ENCODE measurements at regions not wholly inside any gene's neighbourhood (a gene's known extent, or its start where the extent isn't known, plus 50 kb on each side); places are given as distances from the start of the nearest gene placed in this dataset.

DNA sequence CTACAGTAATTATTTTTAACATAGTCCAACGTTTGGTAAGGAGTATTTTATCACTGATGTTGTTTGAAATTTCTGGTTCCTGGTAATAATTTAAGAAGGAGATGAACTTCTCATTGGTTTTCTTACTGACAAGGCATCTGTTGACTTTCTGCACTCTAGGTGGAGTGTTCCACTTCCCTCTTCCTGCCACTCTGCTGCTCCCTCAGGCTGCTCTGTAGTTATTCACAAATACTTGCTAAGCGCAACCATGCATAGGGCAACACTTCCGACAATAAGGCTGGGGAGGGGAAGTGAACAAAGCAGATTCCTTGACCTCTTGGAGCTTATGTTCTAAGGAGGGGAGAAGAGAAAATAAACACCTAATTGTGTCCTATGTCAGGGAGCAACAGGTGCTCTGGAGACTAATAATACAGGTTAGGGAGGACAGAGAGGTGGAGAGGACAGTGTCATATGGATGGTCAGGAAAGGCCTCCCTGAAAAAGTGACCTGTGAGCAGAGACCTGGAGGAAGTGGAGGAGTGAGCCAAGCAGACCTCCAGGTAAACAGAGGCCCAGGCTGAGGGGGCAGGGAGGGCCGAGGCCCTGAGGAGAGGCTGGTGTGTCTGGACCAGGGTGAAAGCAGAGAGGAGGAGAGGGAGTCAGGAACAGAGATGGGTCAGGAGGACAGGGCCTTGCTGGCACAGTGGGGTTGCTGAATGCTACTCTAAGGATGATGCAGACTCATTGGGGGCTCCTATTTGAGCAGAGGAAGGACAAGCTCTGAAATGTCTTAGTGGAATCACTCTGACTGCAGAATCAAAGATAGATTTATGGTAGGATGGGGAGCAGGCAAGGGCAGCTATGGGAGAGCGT is 134.8 kb upstream of the SLC24A3 start:
- DNase-seq (ENCODE audit: low read depth), result no peak

DNA sequence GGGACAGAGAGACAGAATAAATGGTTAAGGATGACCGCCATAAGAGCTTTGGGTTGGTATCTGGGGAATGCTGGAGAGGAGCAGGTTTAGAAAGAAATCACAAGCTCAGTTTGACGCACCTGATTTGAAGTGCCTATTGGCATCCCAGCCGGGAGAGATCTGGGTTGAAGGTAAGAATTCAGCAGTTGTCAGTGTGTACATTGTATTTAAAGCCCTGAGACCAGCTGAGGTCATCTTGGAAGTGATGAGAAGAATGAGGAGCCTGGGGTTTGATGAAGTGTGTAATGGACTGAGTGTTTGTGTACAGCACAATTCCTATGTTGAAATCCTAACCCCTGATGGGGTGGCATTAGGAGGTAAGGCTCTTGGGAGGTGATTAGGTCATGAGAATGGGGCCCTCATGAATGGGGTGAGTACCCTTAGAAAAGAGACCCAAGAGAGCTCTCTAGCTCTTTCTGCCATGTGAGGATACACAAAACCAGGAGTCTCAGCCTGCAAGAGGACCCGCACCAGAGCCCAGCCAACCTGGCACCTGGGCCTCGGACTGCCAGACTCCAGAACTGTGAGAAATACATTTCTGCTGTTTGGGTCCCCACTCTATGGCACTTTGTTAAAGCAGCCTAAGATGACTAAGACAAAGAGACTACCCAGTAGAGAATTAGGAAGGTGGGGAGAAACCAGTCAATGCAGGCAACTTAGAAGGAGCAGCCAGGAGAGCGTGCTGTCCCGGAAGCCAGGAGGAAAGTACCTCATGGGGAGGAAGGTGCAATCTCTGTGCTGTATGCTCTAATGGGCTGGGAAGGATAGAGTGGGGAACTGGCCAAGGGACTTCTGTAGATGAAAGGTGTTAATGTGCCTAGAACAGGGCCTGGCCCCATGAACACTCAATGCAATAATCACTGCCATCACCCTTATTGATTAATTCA is 133.7 kb upstream of the SLC24A3 start:
- DNase-seq (ENCODE audit: low read depth), result no peak

DNA sequence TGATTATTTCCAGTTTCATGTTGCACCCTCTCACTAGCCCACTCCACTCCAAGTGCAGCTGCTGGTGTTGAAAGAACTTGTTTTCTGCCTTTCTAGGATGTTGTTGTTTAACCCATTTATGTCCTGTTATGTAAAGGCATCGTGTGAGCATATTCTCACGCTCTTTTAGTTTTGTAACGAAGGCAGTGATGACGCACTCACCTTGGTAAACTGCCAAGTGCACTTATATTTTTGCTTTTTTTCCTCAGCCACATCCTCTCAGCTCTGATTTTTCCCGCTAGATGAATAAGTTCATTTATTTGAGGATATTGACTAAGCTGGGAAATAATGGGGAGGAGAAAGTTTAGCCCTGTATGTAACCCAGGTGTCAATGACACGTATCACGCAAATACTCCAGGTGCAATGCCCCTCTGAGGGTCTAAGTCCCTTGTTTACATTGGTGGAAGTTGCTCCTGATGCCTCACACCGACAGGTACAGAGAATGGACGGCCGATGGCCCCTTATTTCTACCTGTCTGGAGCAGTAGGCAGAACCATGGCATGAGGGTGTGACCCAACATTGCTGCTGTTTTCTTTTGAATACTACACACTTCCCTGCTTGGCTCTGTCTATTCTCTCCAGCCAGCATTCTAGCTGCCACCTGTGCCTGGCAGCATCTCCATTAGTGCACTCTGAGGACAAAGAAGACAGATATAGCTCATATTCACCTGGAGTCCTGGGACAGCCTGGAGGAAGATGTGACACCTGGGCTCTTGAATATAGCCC is 132.7 kb upstream of the SLC24A3 start:
- no peak for DNase-seq (ENCODE audit: low read depth)

DNA sequence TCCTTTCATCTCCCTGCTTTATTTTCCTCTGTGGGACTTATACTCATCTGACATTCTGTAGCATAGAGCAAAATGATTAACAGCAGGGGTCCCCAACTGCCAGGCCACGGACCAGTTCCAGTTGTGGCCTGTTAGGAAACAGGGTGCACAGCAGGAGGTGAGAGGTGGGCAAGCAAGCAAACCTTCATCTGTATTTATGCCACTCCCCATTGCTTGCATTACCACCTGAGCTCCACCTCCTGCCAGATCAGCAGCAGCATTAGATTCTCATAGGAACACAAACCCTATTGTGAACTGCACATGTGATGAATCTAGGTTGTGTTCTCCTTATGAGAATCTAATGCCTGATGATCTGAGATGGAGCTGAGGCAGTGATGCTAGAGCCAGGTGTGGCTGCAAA is 130.5 kb upstream of the SLC24A3 start:
- no peak for DNase-seq (ENCODE audit: low read depth)

DNA sequence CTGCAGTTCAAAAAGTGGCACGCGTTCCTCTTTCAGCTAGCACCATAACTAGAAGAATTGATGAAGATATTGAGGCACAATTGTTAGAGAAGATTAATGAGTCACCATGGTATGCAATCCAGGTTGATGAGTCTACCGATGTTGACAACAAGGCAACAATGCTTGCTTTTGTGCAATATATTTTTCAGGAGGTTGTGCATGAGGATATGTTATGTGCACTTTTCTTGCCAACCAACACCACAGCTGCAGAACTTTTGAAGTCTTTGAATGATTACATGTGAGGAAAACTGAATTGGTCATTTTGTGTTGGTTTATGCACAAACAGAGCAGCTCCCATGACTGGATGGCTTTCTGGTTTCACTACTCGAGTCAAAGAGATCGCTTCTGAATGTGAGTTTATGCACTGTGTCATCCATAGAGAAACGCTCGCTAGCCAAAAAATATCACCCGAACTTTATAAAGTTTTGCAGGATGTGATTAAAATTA is 129.3 kb upstream of the SLC24A3 start:
- DNase-seq (ENCODE audit: low read depth), result no peak

DNA sequence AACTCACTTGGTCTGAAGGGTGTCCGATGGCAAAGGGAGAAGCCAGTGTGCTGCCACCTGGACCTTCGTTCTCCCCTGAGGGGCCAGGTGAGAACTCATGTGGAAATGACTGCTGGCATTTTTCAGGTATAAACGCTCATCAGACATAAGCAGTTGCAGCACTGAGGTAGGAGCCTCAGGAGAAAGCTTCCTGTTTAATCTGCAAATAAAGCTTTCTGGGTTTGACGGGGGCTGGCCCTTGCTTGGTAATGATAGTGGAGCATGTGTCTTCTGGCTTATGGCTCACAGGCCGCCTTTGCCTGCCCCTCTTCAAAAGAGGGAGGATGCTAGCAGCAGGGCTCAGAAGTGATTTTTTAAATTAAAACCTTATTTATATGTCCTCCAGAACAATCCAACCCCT is 122.1 kb upstream of the SLC24A3 start:
- DNase-seq (ENCODE audit: low read depth), result no peak

DNA sequence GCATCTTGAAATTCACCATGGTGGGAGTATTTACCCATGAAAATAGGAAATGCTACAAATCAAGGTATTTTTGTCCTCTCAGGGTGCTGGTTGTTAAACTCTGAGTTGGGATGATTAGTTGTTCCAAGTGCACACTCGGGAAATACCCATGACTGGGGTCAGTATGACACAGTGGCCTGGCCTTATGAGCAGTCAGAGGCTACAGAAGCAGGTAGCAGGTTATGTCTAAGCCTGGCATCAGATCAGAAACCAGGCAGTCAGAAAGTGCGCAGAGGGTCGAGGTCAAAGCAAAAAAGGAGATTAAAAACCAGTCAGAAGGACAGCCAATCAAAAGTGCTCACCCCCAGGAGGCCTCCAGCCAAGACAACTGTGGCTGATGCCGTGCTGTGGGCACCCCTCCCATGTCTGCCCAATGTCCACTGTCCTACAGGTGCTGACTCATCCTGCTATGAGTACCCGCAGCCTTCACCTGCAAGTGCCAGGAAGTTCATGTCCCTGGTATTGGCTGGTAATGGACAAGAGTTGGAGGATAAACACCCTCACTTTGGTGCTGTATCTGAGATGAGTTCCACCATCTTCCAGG is 117.4 kb upstream of the SLC24A3 start:
- no peak for DNase-seq (ENCODE audit: low read depth)

DNA sequence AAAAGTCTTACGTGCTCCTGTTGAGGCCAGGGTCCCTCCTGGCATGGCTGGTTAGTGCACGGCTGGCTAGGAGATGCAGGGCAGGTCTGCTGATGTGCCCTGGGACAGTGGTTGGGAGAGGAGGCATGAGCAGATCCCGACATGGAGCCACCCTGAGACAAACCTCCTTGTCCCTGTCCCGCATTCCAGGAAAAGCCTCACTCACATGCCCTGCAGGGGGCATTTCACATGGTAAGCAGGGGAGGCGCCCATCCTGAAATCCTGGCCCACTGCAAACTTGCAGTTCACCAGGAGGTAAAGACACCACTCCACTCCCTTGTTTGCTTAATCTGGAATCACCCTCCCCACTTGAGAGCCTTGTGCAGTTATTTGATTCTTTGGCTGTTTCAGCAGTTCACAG is 116.7 kb upstream of the SLC24A3 start:
- no peak for DNase-seq (ENCODE audit: low read depth)

DNA sequence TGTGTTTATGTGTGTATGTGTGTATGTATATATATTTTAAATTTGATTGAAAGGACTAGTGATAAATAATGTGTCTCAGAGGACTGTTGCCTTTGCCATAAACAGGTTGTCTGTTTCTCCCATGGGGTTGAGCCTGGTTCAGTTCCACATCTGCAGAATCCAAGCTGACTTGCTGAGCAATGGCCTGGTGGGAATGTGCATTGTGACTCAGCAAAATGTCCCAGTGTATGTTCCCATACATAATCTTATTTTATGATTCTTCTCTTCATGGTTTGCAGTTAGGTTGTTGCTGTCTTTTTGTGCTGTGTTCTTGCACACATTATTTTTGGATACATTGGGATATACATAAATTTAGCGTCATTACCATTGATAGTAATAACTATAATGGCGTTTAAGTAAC is 115.6 kb upstream of the SLC24A3 start:
- DNase-seq (ENCODE audit: low read depth), result no peak

DNA sequence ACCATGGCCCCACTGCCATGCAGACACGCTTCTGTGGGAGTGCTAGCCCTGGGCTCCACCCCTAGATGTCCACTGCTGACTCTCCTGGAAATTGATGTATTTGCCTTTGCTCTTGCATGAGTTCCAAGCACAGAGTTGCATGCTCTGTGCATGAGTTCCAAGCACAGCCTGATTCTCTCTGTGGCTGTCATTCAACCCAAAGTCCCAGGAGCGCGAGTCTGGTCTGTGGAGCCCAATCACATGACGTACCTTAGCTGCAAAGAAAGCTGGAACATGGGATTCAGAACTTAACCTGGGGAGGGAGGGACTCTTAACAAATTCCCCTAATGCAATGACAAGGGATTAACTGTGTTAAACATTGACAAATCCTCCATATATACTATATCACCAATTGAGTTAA is 114.3 kb upstream of the SLC24A3 start:
- no peak for DNase-seq (ENCODE audit: low read depth)

DNA sequence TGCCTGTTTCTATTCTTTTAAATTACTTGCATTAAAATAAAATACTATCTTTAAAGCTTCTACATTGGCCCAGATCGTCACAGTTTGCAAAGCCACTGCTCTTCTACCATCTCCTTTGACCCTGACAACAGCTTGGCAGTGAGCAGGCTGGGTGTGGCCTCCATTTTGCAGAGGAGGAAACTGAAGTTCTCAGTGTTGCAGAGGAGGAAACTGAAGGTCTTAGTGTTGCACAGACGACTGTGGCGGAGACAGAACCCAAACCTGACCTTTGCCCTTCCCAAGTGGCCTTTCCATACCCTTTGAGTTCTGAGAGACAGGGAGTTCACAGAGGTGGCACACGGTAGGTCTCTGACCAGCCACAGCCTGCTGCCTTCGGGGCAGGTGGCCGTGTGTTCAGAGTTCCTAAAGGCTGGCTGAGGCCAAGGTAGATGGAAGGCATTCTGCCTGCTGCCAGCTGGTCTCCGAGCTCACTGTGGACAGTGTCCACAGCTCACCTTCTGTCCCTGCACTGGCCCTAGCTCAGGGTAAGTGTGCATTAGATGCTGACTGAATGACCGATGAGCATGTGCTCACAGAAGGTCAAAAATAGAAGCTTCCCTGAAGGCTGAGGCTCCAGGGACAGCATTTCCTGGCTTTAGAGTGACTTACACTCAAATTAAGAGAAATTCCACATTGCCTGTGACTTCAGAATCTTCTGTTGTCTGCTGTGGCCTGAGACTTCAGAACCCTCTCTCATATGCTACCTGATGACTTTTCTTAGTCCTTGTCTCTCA is 113.5 kb upstream of the SLC24A3 start:
- DNase-seq (ENCODE audit: low read depth), result no peak

DNA sequence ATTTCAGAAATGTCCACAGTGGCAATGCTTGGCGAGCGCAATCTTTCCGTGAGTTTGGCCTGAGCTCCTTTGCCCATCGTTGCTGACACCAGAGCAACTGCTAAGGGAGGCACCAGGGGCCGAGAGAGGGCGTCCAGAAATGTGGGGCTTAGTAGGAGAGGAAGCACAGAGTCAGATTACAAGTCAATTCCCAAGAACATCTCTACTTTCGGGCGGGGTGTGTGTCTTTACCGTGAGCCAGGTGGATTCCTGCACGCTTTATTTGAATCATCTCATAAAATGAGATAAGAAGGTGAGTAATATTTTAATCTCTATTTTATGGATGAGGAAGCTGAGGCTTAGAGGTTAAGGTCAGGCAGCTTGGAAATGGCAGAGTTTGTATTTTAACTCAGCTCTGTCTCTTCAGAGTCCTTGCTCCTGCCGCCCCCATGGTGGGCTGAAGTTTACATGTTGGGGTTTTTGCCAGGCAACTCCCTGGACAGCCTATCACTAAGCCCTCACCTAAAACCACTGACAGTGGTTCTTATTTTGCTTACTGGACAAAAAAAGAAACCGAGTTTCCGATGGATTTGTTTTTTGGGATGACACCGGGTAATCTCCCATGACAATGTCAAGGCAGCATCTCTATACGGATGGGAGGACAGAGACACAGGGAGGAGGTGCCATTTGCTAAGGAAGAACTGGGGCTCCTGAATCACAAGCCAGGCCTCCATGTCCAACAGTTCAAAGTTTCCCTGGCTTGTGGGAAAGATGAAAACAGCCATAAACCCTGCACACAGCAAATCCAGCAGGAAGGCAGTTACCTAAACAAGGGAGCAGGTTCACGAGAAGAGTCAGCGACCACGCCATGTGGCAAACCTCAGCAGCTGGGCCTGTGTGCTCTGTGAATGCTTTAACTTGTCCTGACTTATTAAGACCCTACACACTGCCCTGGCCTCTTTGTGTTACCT is 112.6 kb upstream of the SLC24A3 start:
- DNase-seq (ENCODE audit: low read depth), result no peak

DNA sequence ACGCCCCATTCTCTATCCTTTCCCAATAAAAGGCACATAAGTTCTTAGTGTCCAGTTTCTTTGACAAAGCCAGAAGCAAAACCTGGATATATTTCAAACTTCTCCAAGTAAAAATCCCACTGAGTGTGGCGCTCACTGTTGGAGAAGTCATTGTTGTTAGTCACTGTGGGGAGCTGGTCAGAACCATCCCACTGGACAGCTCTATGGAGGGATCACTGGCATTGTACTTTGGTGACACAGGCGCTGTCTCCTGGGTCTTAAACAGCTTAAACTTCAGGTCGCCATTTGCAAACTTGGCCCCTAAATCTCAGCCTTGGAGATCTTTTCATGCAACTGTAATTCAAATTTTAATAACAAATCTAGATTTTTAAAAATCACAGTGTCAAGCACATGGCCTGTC is 111.5 kb upstream of the SLC24A3 start:
- no peak for DNase-seq (ENCODE audit: low read depth)

DNA sequence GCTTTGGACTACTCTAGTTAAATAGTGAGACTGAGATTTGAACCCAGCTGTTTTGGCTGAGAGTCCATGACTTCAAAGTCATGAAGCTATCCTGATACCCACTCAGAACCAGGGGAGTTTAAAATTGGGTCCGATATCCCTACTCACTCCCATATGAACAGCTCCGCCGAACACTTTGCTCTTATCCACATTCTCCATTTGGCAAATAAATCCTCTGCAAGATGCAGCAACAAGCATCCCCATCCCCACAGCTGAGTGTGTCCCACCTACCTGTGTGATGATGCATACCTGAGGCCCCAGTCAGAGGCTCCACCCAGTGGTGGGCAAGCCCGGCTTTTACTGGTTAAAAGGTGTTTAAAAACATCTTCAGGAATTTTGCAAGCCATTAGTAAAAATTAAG is 108.3 kb upstream of the SLC24A3 start:
- DNase-seq (ENCODE audit: low read depth), result no peak

DNA sequence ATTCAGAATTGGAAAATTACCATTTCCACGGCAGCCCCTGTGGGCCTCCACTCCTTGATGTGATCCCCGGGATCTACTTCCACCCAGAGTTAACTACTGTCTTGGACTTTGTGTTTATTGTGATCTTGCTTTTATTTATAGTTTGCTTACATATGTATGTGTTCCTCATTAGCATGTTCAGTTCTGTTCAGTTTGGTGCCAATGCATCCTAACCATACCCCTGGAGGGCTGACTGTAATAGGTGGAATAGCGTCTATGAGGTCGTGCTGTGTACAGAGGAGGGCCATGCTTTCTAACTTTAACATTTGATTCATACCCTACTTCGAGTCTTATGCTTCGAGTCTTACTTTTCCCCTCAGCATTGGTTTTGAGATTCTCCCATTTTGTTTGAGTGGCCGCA is 104.3 kb upstream of the SLC24A3 start:
- no peak for DNase-seq (ENCODE audit: low read depth)

DNA sequence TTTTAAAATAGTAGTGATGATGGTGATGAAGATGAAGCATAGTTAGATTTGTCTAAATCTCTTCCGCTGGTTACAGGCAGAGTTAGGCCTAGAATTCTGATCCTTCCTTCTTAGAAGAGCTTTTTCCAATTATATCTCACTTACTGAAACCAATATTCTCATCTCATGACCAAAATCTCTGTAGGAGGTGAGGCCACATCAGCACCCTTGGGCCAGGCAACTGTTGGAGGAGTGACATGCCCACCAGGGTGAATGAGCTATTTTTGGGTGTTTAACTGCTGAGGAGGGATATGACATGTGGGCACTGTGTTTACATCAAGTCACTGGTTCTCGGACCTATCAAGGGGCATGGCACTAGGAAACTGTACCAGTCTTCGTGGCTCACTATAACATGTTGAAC is 102.2 kb upstream of the SLC24A3 start:
- no peak for DNase-seq (ENCODE audit: low read depth)

DNA sequence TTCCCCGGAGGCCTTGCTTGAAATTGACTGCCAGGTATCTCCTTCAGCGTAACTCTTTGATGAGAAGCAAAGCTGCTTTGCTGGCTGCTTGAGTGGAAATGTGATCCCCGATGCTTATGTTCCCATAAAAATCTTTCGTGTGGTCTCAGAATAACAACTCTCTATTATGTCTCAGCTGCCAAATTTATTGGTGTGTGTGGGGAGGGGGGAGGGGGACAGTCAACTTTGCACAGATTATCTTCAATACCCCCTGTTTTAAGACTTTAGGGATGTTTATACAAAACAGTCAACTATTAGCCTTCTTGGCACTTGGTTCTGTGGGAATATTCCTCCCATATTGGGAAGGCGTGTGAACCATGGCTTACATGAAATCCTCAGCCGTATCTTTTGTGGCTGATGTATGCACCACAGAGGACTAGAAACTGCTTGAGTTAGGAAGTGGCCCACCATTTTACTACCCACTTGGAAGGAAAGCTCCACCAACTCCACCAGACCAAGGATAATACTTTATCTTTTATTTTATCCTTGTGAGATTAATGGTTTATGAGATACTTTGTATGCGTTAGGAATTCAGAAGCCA is 101.5 kb upstream of the SLC24A3 start:
- no peak for DNase-seq (ENCODE audit: low read depth)

DNA sequence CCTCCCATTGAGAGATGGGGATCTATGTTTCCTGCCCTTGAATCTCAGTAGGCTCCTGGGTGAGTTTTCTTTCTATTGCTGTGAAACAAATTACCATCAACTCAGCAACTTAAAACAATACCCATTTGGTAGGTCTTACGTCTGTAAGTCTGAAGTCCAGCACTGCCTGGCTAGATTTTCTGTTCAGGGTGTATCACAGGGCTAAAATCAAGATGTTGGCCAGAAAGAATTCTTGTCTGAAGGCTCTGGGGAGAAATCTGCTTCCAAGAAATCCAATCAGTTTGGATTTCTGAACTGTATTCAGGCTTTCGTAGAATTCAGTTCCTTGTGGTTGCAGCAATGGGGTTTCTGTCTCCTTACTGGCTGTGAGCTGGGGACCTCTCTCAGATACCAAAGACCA is 99.6 kb upstream of the SLC24A3 start:
- DNase-seq (ENCODE audit: low read depth), result no peak

DNA sequence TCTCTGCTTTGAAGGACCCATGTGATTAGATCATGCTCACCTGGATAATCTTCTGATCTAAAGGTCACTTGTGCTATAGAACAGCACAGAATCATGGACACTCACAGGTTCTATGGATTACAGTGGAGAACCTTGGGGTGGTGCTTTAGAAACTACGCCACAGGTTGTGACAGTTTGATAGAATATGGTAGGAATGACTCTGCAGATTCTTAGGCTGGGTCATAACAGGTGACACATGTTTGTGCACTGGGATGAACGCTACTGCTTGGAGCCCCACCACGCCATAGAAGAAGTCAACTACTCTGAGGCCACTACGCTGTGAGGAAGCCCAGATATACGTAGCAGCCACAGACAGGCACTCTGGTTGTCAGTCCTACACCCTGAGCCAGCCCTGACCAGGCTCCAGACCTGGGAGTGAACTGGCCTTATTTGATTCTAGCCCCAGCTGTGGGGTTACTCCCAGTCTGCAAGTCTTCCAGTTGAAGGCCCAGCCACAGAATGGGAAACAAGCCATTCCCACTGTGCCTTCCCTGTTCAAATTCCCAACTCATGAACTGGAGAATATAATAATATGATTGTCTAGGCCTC is 99.0 kb upstream of the SLC24A3 start:
- no peak for DNase-seq (ENCODE audit: low read depth)

All from activated T-cell treated with anti-CD3 and anti-CD28 coated beads for 48 hours (primary cell).